GM18870 (cell line): ENCODE measurements at regions not wholly inside any gene's neighbourhood (a gene's known extent, or its start where the extent isn't known, plus 50 kb on each side); places are given as distances from the start of the nearest gene placed in this dataset.

Experiments used
- ATAC-seq: cut with Tn5 transposase; IDR thresholded peaks from one replicate; pipeline ENCODE4 v1.9.1; 2021; ENCODE audit warnings: moderate library complexity; ENCODE audit not compliant: unreplicated experiment

- ATAC-seq = no peak
Measured at GRCh38 chr6:106035655-106036054, 50.5 kb upstream of the PRDM1 start.

GRCh38 chr6:106033806-106034205 is 52.3 kb upstream of the PRDM1 start:
- ATAC-seq = no peak

GRCh38 chr6:106027758-106028157 is 58.4 kb upstream of the PRDM1 start:
- ATAC-seq = no peak

GRCh38 chr6:106026748-106027715 is 59.1 kb upstream of the PRDM1 start:
- ATAC-seq = no peak

- no peak for ATAC-seq
Measured at GRCh38 chr6:106025655-106026054, 60.5 kb upstream of the PRDM1 start.

GRCh38 chr6:106022801-106023200 is 63.3 kb upstream of the PRDM1 start:
- no peak for ATAC-seq

GRCh38 chr6:106017454-106017853 is 68.7 kb upstream of the PRDM1 start:
- no peak for ATAC-seq

GRCh38 chr6:106014955-106015354 is 71.2 kb upstream of the PRDM1 start:
- ATAC-seq = no peak

- ATAC-seq = no peak
Measured at GRCh38 chr6:106011476-106011875, 74.7 kb upstream of the PRDM1 start.

GRCh38 chr6:106005954-106006353 is 80.2 kb upstream of the PRDM1 start:
- no peak for ATAC-seq

GRCh38 chr6:106005013-106005412 is 81.1 kb upstream of the PRDM1 start:
- ATAC-seq = no peak

GRCh38 chr6:106003268-106003987 is 82.7 kb upstream of the PRDM1 start:
- ATAC-seq = no peak

GRCh38 chr6:106002005-106002404 is 84.1 kb upstream of the PRDM1 start:
- ATAC-seq = no peak

GRCh38 chr6:106000935-106001334 is 85.2 kb upstream of the PRDM1 start:
- no peak for ATAC-seq

GRCh38 chr6:105997482-105997881 is 88.7 kb upstream of the PRDM1 start:
- no peak for ATAC-seq

- ATAC-seq = no peak
Measured at GRCh38 chr6:105995391-105995865, 90.7 kb upstream of the PRDM1 start.

GRCh38 chr6:105994591-105995390 is 91.3 kb upstream of the PRDM1 start:
- ATAC-seq = no peak

GRCh38 chr6:105994118-105994590 is 92.0 kb upstream of the PRDM1 start:
- no peak for ATAC-seq

GRCh38 chr6:105993341-105994117 is 92.6 kb upstream of the PRDM1 start:
- no peak for ATAC-seq

GRCh38 chr6:105992315-105992961 is 93.7 kb upstream of the PRDM1 start:
- ATAC-seq = peak; percentile 57
